ENCODE measurements at regions not wholly inside any gene's neighbourhood (a gene's known extent, or its start where the extent isn't known, plus 50 kb on each side); places are given as distances from the start of the nearest gene placed in this dataset.

- TF ChIP-seq EZH2 (IDR thresholded peaks at IDR 0.05; ENCODE audit: borderline replicate concordance, low read length) (no peak), CTCF (conservative IDR thresholded peaks at IDR 0.05 in 1 of 2, IDR thresholded peaks at IDR 0.05 in 1 of 2; ENCODE audit: extremely low read depth in 1 of 2, insufficient read depth in 1 of 2, low read depth in 1 of 2, low read length in 2 of 2) (no peak)
Observed at GRCh38 chr2:103525756-103526155, 763.9 kb downstream of the TMEM182 start.
